ENCODE measurements at regions not wholly inside any gene's neighbourhood (a gene's known extent, or its start where the extent isn't known, plus 50 kb on each side); places are given as distances from the start of the nearest gene placed in this dataset.
A peak's percentile ranks its signal among the peaks of the same experiment; 100 is the strongest.

- in situ Hi-C loops (cut with HindIII; ENCODE audit: low pct_unique_long_range_greater_than_20kb, low sequenced_read_pairs): no loop called here
- no peak for TF ChIP-seq JUND (IDR thresholded peaks at IDR 0.05; ENCODE audit: low read depth)
- DNase-seq (ENCODE audit: low read depth in 1 of 2, low spot score in 1 of 2): peak; percentile 5 to 40
These were observed 223.0 kb downstream of the NSUN3 start for GRCh38 chr3:94285872-94286271.

GRCh38 chr3:94291686-94292085 lies 228.8 kb downstream of the NSUN3 start:
- TF ChIP-seq JUND (IDR thresholded peaks at IDR 0.05; ENCODE audit: low read depth): no peak
- in situ Hi-C loops (cut with HindIII; ENCODE audit: low pct_unique_long_range_greater_than_20kb, low sequenced_read_pairs): no loop called here
- DNase-seq (ENCODE audit: low read depth in 1 of 2, low spot score in 1 of 2): no peak

GRCh38 chr3:94292151-94292550 lies 229.3 kb downstream of the NSUN3 start:
- no peak for DNase-seq (ENCODE audit: low read depth in 1 of 2, low spot score in 1 of 2)
- in situ Hi-C loops (cut with HindIII; ENCODE audit: low pct_unique_long_range_greater_than_20kb, low sequenced_read_pairs): no loop called here
- no peak for TF ChIP-seq JUND (IDR thresholded peaks at IDR 0.05; ENCODE audit: low read depth)

DNA sequence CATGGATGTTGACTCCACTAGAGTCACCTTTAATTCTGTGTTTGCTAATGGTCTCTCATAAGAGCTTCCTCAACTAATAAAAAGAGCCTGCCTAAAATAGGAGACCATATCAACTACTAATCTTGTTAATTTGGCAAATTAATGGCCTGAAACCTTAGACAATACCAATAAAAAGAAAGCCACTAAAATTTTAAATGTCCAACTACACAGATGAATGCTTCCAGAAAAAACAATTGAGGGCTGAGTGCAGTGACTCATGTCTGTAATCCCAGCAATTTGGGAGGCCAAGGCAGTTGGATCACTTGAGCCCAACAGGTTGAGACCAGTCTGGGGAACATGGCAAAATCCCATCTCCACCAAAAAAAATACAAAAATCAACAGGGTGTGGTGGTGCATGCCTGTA lies 230.9 kb downstream of the NSUN3 start:
- DNase-seq (ENCODE audit: low read depth in 1 of 2, low spot score in 1 of 2): no peak
- in situ Hi-C loops (cut with HindIII; ENCODE audit: low pct_unique_long_range_greater_than_20kb, low sequenced_read_pairs): no loop called here

DNA sequence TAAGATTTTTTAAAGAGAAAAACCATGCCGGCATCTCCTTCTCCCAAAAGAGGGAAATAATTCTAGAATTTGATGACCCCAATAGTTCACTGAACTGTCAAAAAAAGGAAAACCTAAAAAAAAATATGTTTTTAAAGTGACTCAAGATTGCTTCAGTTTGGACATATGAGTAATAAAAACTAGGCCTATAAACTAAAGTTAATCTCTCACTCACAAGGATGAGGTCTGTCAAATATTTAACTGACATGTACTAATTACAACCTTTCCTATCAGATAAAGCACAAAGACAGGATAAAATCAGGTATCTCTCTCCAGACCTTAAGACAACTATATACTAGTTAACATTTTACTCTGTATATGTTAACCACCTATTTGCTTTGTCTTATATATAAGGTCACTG lies 231.9 kb downstream of the NSUN3 start:
- no peak for TF ChIP-seq JUND (IDR thresholded peaks at IDR 0.05; ENCODE audit: low read depth)
- no peak for DNase-seq (ENCODE audit: low read depth in 1 of 2, low spot score in 1 of 2)
- in situ Hi-C loops (cut with HindIII; ENCODE audit: low pct_unique_long_range_greater_than_20kb, low sequenced_read_pairs): no loop called here

More for the DNA sequence above, 230.9 kb downstream of the NSUN3 start:
- TF ChIP-seq JUND (IDR thresholded peaks at IDR 0.05; ENCODE audit: low read depth): no peak

DNA sequence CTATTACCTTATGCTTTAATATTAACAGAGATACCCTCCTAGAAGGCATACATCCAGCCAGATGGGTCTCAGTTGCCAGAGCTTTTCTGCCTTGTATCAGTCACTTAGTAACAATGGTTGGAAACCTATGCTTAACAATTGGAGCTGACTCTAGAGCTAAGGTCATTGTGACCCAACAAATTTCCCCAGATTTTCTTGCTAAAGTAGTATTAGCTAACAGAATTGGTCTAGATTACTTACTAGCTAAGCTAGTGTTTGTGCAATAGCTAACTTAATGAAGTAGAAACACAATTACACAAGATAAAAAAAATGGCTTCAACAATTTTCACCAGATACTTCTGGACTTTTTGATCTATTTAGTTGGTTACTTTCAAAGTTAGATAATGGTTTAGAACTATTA lies 236.9 kb downstream of the NSUN3 start:
- no peak for TF ChIP-seq JUND (IDR thresholded peaks at IDR 0.05; ENCODE audit: low read depth)
- in situ Hi-C loops (cut with HindIII; ENCODE audit: low pct_unique_long_range_greater_than_20kb, low sequenced_read_pairs): no loop called here
- DNase-seq (ENCODE audit: low read depth in 1 of 2, low spot score in 1 of 2): no peak

DNA sequence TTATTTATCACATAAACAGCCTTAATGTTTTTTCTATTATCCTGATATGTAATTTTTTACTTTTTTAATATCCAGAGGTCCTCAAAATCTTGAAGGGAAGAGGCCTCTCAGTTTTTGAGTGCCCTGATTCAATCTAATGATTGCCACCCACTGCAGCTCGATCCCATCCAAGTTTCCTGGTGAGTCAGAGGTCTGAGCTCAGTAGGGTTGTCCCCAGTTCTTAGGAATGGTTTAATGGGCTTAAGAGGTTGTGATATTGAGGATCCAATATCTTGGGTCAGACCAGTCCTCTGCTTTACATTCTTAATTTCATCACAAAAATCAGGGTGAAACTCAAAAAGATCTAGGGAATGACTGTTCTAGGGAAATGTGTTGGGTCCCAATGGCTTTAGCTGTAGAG lies 238.5 kb downstream of the NSUN3 start:
- TF ChIP-seq JUND (IDR thresholded peaks at IDR 0.05; ENCODE audit: low read depth): no peak
- no peak for DNase-seq (ENCODE audit: low read depth in 1 of 2, low spot score in 1 of 2)
- in situ Hi-C loops (cut with HindIII; ENCODE audit: low pct_unique_long_range_greater_than_20kb, low sequenced_read_pairs): no loop called here

DNA sequence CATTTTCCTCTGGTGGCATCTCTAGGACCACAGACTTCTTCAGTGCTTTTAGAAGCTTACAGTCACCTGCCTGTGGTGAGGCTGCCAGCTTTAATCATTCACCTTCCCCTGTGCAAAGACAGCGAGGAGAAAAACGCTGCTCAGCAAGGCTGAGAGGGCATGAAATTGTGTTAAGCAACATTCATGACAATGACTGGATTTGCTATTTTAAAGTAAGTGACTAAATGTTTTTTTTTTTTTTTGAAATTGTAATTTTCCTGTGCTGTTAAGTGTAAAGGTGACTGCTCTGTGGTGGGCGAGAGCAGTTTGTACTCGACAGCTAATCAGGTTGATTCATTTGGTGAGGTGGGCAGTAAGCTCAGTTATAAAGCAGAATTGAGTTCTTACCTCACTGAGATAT lies 240.4 kb downstream of the NSUN3 start:
- no peak for TF ChIP-seq JUND (IDR thresholded peaks at IDR 0.05; ENCODE audit: low read depth)

DNA sequence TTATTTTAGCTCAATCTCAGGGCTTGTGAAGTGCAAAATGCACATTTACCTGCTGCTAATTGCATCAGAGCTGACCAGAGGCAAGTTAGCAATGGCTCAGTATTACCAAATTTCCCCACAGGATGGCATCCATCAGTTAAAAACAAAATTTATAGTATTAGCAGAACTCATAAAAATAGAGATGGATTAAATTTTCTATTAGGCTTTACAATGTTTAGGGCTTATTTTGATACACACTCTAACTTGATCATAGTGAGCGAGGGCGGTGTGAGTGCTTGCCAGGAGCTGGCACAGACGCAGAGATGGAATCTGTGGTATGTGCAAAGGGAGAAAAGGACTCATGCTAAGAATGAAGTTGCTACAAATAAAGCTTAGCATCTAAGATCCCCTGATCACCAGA lies 241.0 kb downstream of the NSUN3 start:
- no peak for TF ChIP-seq JUND (IDR thresholded peaks at IDR 0.05; ENCODE audit: low read depth)
- DNase-seq (ENCODE audit: low read depth in 1 of 2, low spot score in 1 of 2): peak in 1 of 2 experiments; percentile 25
- in situ Hi-C loops (cut with HindIII; ENCODE audit: low pct_unique_long_range_greater_than_20kb, low sequenced_read_pairs): no loop called here

More for the DNA sequence above, 240.4 kb downstream of the NSUN3 start:
- DNase-seq (ENCODE audit: low read depth in 1 of 2, low spot score in 1 of 2): no peak
- in situ Hi-C loops (cut with HindIII; ENCODE audit: low pct_unique_long_range_greater_than_20kb, low sequenced_read_pairs): no loop called here

DNA sequence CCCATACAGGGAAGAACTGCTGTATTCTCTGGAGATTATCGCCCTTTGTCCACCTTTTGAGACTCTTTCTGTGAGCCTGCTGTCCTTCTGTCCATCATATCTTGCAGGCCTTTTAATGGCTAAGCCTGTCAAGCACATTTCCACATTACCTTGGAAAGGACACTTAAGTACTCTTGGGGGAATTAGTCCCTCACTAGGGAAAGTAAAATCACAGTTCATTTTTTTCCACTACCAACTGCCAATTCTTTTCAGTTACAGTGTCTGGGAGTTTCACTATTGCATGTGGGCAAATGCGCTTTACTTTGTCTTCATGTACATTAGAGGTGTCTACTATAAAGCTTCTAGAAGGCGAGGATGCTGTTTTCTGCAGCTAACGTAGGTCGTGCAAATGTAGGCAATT lies 242.1 kb downstream of the NSUN3 start:
- no peak for TF ChIP-seq JUND (IDR thresholded peaks at IDR 0.05; ENCODE audit: low read depth)
- DNase-seq (ENCODE audit: low read depth in 1 of 2, low spot score in 1 of 2): no peak
- in situ Hi-C loops (cut with HindIII; ENCODE audit: low pct_unique_long_range_greater_than_20kb, low sequenced_read_pairs): no loop called here

DNA sequence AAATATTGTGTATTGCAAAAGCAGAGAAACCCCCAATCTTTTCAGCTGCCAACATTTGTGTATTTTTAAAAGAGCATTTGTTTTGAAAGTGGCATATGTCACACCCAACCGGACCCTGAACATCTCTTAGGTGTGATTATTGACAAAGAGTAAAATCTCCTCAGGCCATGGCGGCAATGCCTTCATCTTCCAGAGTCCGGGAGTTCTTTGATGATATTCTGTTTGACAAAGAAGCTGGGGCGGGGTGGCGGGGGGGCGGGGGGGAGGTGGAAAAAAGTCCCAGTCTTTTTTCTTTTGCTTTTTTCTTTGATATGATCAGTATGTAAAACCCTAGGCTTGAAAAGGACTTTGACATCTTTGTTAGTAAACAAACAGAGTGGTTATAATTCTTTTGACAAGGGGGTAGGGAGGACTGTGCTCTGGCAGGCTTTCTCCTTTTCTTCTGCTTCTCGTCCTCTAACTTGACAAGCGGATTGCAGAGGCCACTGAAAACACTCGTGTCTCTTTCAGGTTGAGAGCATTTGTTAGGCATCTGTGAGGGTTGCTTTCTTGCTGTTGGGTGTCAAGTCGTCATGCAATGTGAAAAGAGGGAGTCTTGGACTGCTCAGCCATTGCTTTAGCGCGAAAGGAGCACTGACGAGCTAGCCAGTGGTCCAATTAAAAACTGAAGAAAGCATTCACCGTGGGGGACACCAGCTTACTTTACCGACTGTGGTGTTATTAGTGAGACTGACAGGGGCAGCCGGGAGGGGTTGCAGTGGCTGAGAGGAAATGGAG lies 243.2 kb downstream of the NSUN3 start:
- no peak for TF ChIP-seq JUND (IDR thresholded peaks at IDR 0.05; ENCODE audit: low read depth)
- in situ Hi-C loops (cut with HindIII; ENCODE audit: low pct_unique_long_range_greater_than_20kb, low sequenced_read_pairs): no loop called here
- no peak for DNase-seq (ENCODE audit: low read depth in 1 of 2, low spot score in 1 of 2)

DNA sequence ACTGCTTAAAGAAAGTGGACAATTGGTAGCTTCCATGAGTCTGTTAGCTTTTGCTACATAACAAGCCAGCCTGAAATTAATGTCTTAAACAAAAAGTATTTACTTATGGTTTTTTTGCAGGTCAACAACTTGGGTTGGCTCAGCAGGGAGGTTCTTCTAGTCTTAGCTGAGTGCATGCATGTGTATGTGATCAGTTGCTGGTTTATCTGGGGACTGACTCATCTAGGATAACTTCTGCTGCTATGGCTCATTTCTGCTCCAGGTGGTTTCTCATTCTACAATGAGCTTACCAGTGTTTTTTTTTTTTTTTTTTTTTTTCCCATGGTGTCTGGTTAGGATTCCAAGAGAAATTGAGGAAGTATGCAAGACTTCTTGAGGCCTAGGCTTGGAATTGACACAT lies 244.7 kb downstream of the NSUN3 start:
- no peak for DNase-seq (ENCODE audit: low read depth in 1 of 2, low spot score in 1 of 2)
- in situ Hi-C loops (cut with HindIII; ENCODE audit: low pct_unique_long_range_greater_than_20kb, low sequenced_read_pairs): no loop called here
- no peak for TF ChIP-seq JUND (IDR thresholded peaks at IDR 0.05; ENCODE audit: low read depth)

DNA sequence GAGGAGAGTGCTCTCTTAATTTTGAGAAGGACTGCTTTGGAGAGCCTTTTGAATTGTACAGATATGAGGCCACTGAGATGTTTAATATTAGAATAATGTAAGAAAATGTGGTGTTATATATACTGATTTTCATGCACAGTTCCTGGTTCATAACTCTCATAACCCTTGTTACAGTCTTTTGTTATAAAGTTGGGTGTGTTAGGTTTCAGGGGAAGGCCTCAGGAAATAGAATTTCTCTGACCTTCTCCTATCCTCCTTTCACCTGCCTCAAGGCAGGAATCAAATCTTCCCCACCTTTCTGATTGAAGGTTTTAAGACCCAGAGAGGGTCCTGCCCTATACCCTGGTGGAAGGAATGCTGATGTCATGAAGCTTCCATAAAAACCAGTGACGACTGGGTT lies 245.9 kb downstream of the NSUN3 start:
- in situ Hi-C loops (cut with HindIII; ENCODE audit: low pct_unique_long_range_greater_than_20kb, low sequenced_read_pairs): no loop called here
- TF ChIP-seq JUND (IDR thresholded peaks at IDR 0.05; ENCODE audit: low read depth): no peak
- no peak for DNase-seq (ENCODE audit: low read depth in 1 of 2, low spot score in 1 of 2)

All from T47D (cell line).